Smooth muscle cell (in vitro differentiated cells): ENCODE measurements at regions not wholly inside any gene's neighbourhood (a gene's known extent, or its start where the extent isn't known, plus 50 kb on each side); places are given as distances from the start of the nearest gene placed in this dataset.
A peak's percentile ranks its signal among the peaks of the same experiment; 100 is the strongest.

Source experiments
- DNase-seq: peaks from one replicate; lab custom pipeline; 2025; ENCODE audit not compliant: unreplicated experiment; lab: John Stamatoyannopoulos, UW
- H2AFZ ChIP-seq: fragments of 200-600 bp; sonication (generic); 2 replicates; pipeline ENCODE4 v1.6.0; 2016; ENCODE audit warnings: antibody characterized with exemption, low read depth, mild to moderate bottlenecking
- H3F3A ChIP-seq: fragments of 200-600 bp; sonication (generic); 2 replicates; pipeline ENCODE4 v1.6.0; 2017; ENCODE audit warnings: antibody characterized with exemption, low read depth
- H3K27ac ChIP-seq: fragments of 200-600 bp; sonication (generic); 2 replicates; pipeline ENCODE4 v1.5.1; 2016; ENCODE audit warnings: low read depth, mild to moderate bottlenecking
- H3K27me3 ChIP-seq: fragments of 200-600 bp; sonication (generic); 2 replicates; pipeline ENCODE4 v1.6.1; 2016; ENCODE audit warnings: low read depth, mild to moderate bottlenecking
- H3K36me3 ChIP-seq: fragments of 200-600 bp; sonication (generic); 2 replicates; pipeline ENCODE4 v1.5.1; 2016; ENCODE audit warnings: low read depth
- H3K4me1 ChIP-seq: fragments of 200-600 bp; sonication (generic); 2 replicates; pipeline ENCODE4 v1.5.1; 2016; ENCODE audit warnings: low read depth
- H3K4me2 ChIP-seq: fragments of 200-600 bp; sonication (generic); 2 replicates; pipeline ENCODE4 v1.6.0; 2016; ENCODE audit warnings: mild to moderate bottlenecking
- H3K4me3 ChIP-seq: fragments of 200-600 bp; sonication (generic); 2 replicates; pipeline ENCODE4 v1.5.1; 2016; ENCODE audit warnings: mild to moderate bottlenecking
- H3K79me2 ChIP-seq: fragments of 200-600 bp; sonication (generic); 2 replicates; pipeline ENCODE4 v1.6.0; 2016; ENCODE audit warnings: low read depth, mild to moderate bottlenecking
- H3K9ac ChIP-seq: fragments of 200-600 bp; sonication (generic); 2 replicates; pipeline ENCODE4 v1.6.0; 2016; ENCODE audit warnings: low read depth
- H3K9me3 ChIP-seq: fragments of 200-600 bp; sonication (generic); replicated peaks from 2 replicates; pipeline ENCODE4 v1.5.1; 2016; ENCODE audit warnings: low read depth
- H4K20me1 ChIP-seq: fragments of 200-600 bp; sonication (generic); 2 replicates; pipeline ENCODE4 v1.6.0; 2016; ENCODE audit warnings: low read depth
- WGBS: methylation state at CpG from one replicate; pipeline ENCODE4 v1.1.7; 2016; ENCODE audit warnings: low lambda C conversion rate; 5-methylcytosine and 5-hydroxymethylcytosine counted together
- TF ChIP-seq, protein P1 (sequence below): fragments of 200-600 bp; sonication (generic); IDR thresholded peaks from 2 replicates; pipeline ENCODE4 v1.5.1; 2017; ENCODE audit warnings: borderline replicate concordance, mild to moderate bottlenecking, antibody characterized with exemption; ENCODE audit not compliant: insufficient read depth, poor library complexity, severe bottlenecking

DNA sequence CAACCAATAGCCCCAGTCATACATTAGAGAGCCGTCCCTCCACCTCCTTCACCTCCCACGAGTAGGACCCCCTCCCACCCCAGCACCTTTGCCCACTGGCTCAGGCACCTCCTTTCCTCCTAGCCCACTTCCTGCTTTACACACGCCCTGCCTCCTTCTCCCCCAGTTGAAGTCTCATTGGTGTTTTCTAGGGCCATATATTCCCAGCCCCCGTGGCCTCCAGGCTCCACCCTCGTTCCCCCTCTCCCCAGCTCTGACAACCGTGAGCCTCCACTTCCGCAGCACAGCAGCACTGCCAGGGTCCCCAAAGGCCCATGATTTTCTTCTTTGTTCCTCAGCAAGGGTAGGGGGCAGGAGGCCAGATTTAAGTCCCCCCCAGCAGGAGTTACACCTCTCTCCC lies 340.3 kb upstream of the TNRC6C start:
- DNase-seq = no peak
- no peaks in the 10 kb centered on the region for H3K79me2 ChIP-seq
- no peaks in the 10 kb centered on the region for H3K36me3 ChIP-seq
- no peaks in the 10 kb centered on the region for H3K27me3 ChIP-seq
- H2AFZ ChIP-seq = no peak overlapping the region
- H3F3A ChIP-seq = peaks cover 8% of the 10 kb centered on the region
- no peak overlapping the region for H3K4me3 ChIP-seq
- H3K9ac ChIP-seq = no peak overlapping the region
- WGBS = 93% methylated on average over 7 of the region's 7 CpGs
- H3K9me3 ChIP-seq = no peaks in the 10 kb centered on the region
- no peak overlapping the region for H3K27ac ChIP-seq
- H4K20me1 ChIP-seq = no peaks in the 10 kb centered on the region
- H3K4me1 ChIP-seq = peaks cover 3% of the 10 kb centered on the region
- H3K4me2 ChIP-seq = no peak overlapping the region
- TF ChIP-seq, protein P1, sequence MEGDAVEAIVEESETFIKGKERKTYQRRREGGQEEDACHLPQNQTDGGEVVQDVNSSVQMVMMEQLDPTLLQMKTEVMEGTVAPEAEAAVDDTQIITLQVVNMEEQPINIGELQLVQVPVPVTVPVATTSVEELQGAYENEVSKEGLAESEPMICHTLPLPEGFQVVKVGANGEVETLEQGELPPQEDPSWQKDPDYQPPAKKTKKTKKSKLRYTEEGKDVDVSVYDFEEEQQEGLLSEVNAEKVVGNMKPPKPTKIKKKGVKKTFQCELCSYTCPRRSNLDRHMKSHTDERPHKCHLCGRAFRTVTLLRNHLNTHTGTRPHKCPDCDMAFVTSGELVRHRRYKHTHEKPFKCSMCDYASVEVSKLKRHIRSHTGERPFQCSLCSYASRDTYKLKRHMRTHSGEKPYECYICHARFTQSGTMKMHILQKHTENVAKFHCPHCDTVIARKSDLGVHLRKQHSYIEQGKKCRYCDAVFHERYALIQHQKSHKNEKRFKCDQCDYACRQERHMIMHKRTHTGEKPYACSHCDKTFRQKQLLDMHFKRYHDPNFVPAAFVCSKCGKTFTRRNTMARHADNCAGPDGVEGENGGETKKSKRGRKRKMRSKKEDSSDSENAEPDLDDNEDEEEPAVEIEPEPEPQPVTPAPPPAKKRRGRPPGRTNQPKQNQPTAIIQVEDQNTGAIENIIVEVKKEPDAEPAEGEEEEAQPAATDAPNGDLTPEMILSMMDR = no peak

DNA sequence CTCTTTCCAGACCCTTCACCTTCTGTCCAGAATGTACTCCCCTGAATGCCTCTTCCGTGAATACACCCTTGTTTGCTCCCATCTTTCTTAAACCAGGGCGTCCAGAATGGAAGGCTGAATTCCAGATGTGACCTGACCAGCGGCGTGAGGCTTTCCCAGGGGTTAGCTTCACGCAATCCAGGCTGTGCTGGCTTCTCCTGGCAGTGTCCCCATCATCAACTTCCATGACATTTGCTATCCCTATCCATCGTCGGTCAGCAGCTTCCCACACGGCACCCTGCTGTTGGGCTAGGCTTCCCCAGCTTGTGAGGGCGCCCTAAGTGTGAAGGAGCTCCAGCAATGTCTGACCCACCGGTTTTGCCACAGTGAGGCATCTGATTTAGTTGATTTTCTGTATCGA lies 339.8 kb upstream of the TNRC6C start:
- Histone ChIP-seq H2AFZ (no peak overlapping the region), H3K4me3 (no peak overlapping the region), H3K79me2 (no peaks in the 10 kb centered on the region), H3F3A (peaks cover 8% of the 10 kb centered on the region), H3K36me3 (no peaks in the 10 kb centered on the region), H3K9ac (no peak overlapping the region), H3K27ac (peak overlapping the region; percentile 85), H3K4me1 (peaks cover 3% of the 10 kb centered on the region), H4K20me1 (no peaks in the 10 kb centered on the region), H3K4me2 (no peak overlapping the region), H3K27me3 (no peaks in the 10 kb centered on the region), H3K9me3 (no peaks in the 10 kb centered on the region)
- DNase-seq = no peak
- TF ChIP-seq, protein P1 = no peak
- 96% methylated on average over 11 of the region's 11 CpGs for WGBS

DNA sequence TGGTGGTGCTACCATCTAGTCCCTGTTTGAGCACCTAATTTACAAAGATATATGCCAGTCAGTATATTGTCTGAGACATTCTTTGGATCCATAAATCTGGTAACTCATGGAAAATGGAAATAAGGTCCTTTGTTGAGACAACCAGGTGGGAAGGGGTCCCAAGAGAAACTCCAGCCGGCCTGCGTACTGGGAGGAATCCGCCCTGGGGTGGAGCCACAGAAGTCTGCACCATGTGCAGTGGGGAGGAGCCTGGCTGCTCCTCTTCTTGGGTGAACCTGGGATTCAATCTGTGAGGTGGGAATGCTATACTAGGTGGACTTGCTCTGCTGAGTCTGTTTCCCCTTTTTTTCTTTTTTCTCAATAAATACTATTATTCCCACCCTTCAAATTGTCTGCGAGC lies 339.2 kb upstream of the TNRC6C start:
- no peaks in the 10 kb centered on the region for H3K27me3 ChIP-seq
- TF ChIP-seq, protein P1 = no peak

GRCh38 chr17:77619851-77620250 lies 338.7 kb upstream of the TNRC6C start:
- Histone ChIP-seq H3K27me3 (no peaks in the 10 kb centered on the region), H3K9me3 (no peaks in the 10 kb centered on the region), H3K79me2 (no peaks in the 10 kb centered on the region), H3K9ac (peak overlapping the region; percentile 1), H3K4me3 (no peak overlapping the region), H4K20me1 (no peaks in the 10 kb centered on the region), H3K4me1 (peaks cover 3% of the 10 kb centered on the region), H3F3A (peaks cover 8% of the 10 kb centered on the region), H3K4me2 (peak overlapping the region; percentile 40), H3K27ac (peak overlapping the region; percentile 85), H2AFZ (no peak overlapping the region), H3K36me3 (no peaks in the 10 kb centered on the region)
- WGBS = 35% methylated on average over 5 of the region's 5 CpGs
- TF ChIP-seq, protein P1 = no peak
- no peak for DNase-seq

More for the DNA sequence above, 339.2 kb upstream of the TNRC6C start:
- Histone ChIP-seq H3K9me3 (no peaks in the 10 kb centered on the region), H2AFZ (no peak overlapping the region), H3K4me3 (no peak overlapping the region), H3K27ac (peak overlapping the region; percentile 85), H3K4me1 (peaks cover 3% of the 10 kb centered on the region), H4K20me1 (no peaks in the 10 kb centered on the region), H3F3A (peaks cover 8% of the 10 kb centered on the region), H3K79me2 (no peaks in the 10 kb centered on the region), H3K36me3 (no peaks in the 10 kb centered on the region), H3K9ac (peak overlapping the region; percentile 1), H3K4me2 (peak overlapping the region; percentile 40)
- DNase-seq = no peak
- 95% methylated on average over 4 of the region's 4 CpGs for WGBS
